Body of pancreas (tissue), 4 donors: ENCODE measurements at regions not wholly inside any gene's neighbourhood (a gene's known extent, or its start where the extent isn't known, plus 50 kb on each side); places are given as distances from the start of the nearest gene placed in this dataset.

Experiments used
- ATAC-seq: fragments of 150-250 bp; one replicate; pipeline ENCODE4 v1.9.1; 2016
- DNase-seq, 4 donors: peaks; one replicate each; pipeline ENCODE4 v3.0.0-alpha.2; 2019
- H3K27ac ChIP-seq, 4 donors: fragments of 200-600 bp; sonication (generic); 1 replicate in 3 of 4; 2 replicates in 1 of 4; pipeline versions ENCODE4 v1.5.1 to v1.6.1; 2016 to 2019; ENCODE audit warnings: mild to moderate bottlenecking in 1 of 4, mixed read lengths in 1 of 4, moderate library complexity in 1 of 4
- H3K27me3 ChIP-seq, 2 donors: fragments of 200-600 bp; sonication (generic); one replicate each; pipeline ENCODE4 v1.6.0; 2016; ENCODE audit warnings: mild to moderate bottlenecking in 1 of 2
- H3K36me3 ChIP-seq, 2 donors: fragments of 200-600 bp; sonication (generic); replicated peaks in 1 of 2; 2 replicates each; pipeline ENCODE4 v1.5.1; 2016; ENCODE audit warnings: low read depth in 2 of 2; ENCODE audit not compliant: insufficient read depth in 1 of 2
- H3K4me1 ChIP-seq: fragments of 200-600 bp; sonication (generic); one replicate; pipeline ENCODE4 v1.6.0; 2016
- H3K4me3 ChIP-seq, 2 donors: fragments of 200-600 bp; sonication (generic); 1 replicate in 1 of 2; 2 replicates in 1 of 2; pipeline ENCODE4 v1.5.1; 2016 to 2019
- H3K9me3 ChIP-seq, 3 donors: fragments of 200-600 bp; sonication (generic); 1 replicate in 2 of 3; 2 replicates in 1 of 3; pipeline ENCODE4 v1.5.1; 2016
- POLR2A ChIP-seq, 3 donors: fragments of 450-650 bp; IDR thresholded peaks; one replicate each; pipeline ENCODE4 v1.6.1; 2016; ENCODE audit warnings: antibody characterized with exemption in 3 of 3, mild to moderate bottlenecking in 2 of 3
- WGBS, 2 donors: methylation state at CpG; one replicate each; pipeline ENCODE4 v1.1.5; 2017; 5-methylcytosine and 5-hydroxymethylcytosine counted together
- intact Hi-C: fragments of 100-400 bp; cut with DNase I; formaldehyde crosslinking; loops from one replicate; pipeline ENCODE4 v1.15.1; 2023
- TF ChIP-seq, protein P1 (sequence below), 7 experiments: fragments of 450-650 bp in 4 of 7; fragments of 200-600 bp in 3 of 7; sonication (generic) in 3 of 7; IDR thresholded peaks; one replicate each; pipeline ENCODE4 v1.5.1; 2016 to 2019; ENCODE audit warnings: antibody characterized with exemption in 7 of 7

DNA sequence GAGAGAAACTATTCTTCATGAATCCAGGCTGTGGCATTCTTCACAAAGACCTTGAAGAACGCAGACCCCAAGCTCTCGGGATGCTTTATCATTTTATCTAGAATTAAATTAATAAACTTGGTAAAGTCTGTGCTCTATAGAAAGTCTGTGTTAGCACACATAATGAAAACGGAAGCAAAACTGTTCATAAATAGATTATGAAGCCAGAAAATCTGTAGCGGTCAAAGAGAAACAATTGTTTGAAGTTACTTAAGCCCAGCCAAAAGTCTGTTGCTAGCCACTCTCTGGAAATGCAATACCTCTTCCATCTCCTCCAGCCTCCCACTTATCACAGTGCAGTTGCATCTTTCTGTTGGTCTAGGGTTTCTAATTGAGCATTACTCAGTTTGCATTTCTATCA, 375.9 kb downstream of the KIF4B start:
- no peak overlapping the region for H3K27ac ChIP-seq
- ATAC-seq (no peak), DNase-seq (no peak)
- intact Hi-C loops: no loop called here
- no peaks in the 10 kb centered on the region for H3K27me3 ChIP-seq
- no peaks in the 10 kb centered on the region for H3K4me1 ChIP-seq
- H3K36me3 ChIP-seq: no peaks in the 10 kb centered on the region
- TF ChIP-seq, protein P1, sequence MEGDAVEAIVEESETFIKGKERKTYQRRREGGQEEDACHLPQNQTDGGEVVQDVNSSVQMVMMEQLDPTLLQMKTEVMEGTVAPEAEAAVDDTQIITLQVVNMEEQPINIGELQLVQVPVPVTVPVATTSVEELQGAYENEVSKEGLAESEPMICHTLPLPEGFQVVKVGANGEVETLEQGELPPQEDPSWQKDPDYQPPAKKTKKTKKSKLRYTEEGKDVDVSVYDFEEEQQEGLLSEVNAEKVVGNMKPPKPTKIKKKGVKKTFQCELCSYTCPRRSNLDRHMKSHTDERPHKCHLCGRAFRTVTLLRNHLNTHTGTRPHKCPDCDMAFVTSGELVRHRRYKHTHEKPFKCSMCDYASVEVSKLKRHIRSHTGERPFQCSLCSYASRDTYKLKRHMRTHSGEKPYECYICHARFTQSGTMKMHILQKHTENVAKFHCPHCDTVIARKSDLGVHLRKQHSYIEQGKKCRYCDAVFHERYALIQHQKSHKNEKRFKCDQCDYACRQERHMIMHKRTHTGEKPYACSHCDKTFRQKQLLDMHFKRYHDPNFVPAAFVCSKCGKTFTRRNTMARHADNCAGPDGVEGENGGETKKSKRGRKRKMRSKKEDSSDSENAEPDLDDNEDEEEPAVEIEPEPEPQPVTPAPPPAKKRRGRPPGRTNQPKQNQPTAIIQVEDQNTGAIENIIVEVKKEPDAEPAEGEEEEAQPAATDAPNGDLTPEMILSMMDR (IDR thresholded peaks at IDR 0.05): no peak
- TF ChIP-seq POLR2A (IDR thresholded peaks at IDR 0.05): no peak
- 43 to 47% methylated on average over 4 of the region's 4 CpGs for WGBS, 2 donors
- H3K9me3 ChIP-seq: no peaks in the 10 kb centered on the region
- H3K4me3 ChIP-seq: no peak overlapping the region

DNA sequence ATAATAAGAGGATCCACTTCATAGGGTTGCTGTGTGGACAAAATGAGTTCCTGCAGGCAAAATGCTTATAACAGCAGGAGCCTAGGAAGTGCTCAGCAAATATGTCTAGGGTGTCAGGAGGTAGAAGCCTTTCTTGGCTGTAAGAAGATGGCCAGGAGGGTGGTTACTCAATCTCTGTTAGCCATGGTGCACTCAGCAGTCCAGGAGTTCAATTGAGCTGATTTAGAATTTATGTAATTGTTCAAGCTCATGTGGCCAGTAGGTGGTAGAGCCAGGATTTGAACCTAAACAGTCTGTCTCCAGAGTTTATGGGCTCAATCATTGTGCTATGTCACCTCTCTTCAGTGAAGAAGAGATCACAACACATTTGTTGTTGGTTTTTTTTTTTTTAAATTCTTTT, 381.2 kb downstream of the KIF4B start:
- Histone ChIP-seq H3K27ac (no peak overlapping the region), H3K36me3 (no peaks in the 10 kb centered on the region), H3K9me3 (no peaks in the 10 kb centered on the region), H3K4me3 (no peak overlapping the region), H3K27me3 (no peaks in the 10 kb centered on the region), H3K4me1 (no peaks in the 10 kb centered on the region)
- ATAC-seq (no peak), DNase-seq (no peak)
- intact Hi-C loops: no loop called here
- TF ChIP-seq, protein P1 (IDR thresholded peaks at IDR 0.05): no peak
- TF ChIP-seq POLR2A (IDR thresholded peaks at IDR 0.05): no peak

DNA sequence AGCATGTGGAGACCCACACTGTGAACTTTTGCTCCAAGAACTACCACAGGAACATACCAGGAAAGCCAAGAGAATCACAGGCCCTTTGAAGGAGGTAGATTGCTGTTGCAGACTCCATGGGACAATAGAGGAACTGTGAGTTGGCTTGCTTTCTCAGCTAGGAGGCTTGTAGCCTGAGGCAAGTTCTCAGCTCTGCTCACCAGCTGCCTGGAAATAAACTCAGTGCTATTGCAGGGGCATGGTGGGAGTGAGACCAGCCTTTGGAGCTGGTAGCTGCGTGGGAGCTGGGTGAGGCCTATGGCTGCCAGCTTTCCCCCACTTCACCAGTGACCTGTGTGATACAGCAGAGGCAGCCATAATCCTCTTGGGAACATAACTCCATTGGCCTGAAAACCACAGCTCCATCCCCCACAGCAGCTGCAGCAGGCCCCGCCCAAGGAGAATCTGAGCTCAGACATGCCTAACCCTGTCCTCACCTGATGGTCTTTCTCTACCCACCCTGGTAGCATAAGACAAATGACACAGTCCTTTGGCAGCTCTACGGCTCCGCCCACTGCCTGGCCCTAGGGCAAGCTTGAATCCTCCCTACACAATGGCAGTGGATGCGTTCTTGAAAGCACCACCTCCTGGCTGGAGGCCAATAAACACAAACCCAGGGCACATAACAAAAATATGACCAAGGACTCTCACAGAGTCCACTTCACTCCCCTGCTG, 389.5 kb downstream of the KIF4B start:
- intact Hi-C loops: no loop called here
- Histone ChIP-seq H3K27ac (no peak overlapping the region), H3K36me3 (no peaks in the 10 kb centered on the region), H3K9me3 (no peaks in the 10 kb centered on the region), H3K4me3 (no peak overlapping the region), H3K4me1 (no peaks in the 10 kb centered on the region), H3K27me3 (no peaks in the 10 kb centered on the region)
- DNase-seq: no peak
- ATAC-seq: no peak
- no peak for TF ChIP-seq POLR2A (IDR thresholded peaks at IDR 0.05)
- TF ChIP-seq, protein P1 (IDR thresholded peaks at IDR 0.05): no peak
- 53 to 90% methylated on average over 5 of the region's 5 CpGs for WGBS, 2 donors

DNA sequence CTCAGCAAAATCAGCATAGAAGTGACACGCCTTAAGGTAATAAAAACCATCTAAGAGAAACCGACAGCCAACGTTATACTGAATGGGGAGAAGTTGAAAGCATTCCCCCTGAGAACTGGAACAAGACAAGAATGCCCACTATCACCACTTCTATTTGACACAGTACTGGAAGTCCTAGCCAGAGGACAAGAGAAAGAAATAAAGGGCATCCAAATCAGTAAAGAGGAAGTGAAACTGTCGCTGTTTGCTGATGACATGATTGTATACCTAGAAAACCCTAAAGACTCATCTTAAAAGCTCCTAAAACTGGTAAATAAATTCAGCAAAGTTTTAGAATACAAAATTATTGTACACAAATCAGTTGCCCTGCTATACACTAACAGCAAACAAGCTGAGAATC, 393.3 kb downstream of the KIF4B start:
- ATAC-seq (no peak), DNase-seq (no peak)
- TF ChIP-seq, protein P1 (IDR thresholded peaks at IDR 0.05): no peak
- TF ChIP-seq POLR2A (IDR thresholded peaks at IDR 0.05): no peak
- H3K27ac ChIP-seq: no peak overlapping the region
- H3K27me3 ChIP-seq: no peaks in the 10 kb centered on the region
- H3K36me3 ChIP-seq: no peaks in the 10 kb centered on the region
- H3K4me3 ChIP-seq: no peak overlapping the region
- H3K9me3 ChIP-seq: no peaks in the 10 kb centered on the region
- intact Hi-C loops: no loop called here
- WGBS, 2 donors: 60 to 63% methylated on average over 4 of the region's 4 CpGs
- no peaks in the 10 kb centered on the region for H3K4me1 ChIP-seq

DNA sequence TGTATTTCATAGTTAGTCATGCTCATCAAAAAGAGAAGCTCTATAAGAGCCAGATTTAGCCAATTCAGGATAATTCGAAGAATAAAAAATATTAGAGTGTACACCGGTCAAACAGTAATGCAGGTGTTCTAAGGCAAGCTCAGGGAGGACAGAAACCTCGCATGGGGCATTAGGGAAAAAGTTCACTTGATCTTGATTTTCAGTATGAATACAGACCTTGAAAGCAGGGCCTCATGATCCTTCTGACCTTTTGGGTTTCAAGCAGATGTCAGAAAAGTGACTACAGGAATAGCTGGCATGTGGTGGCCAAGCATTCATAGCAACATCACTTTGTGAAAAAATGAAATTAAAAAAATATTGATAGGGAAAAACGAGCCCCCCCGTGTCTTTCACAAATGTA, 394.9 kb downstream of the KIF4B start:
- H3K9me3 ChIP-seq: no peaks in the 10 kb centered on the region
- no peak for DNase-seq
- H3K36me3 ChIP-seq: no peaks in the 10 kb centered on the region
- ATAC-seq: no peak
- H3K4me3 ChIP-seq: no peak overlapping the region
- 53 to 60% methylated on average over 5 of the region's 5 CpGs for WGBS, 2 donors
- H3K27ac ChIP-seq: no peak overlapping the region
- TF ChIP-seq, protein P1 (IDR thresholded peaks at IDR 0.05): no peak
- TF ChIP-seq POLR2A (IDR thresholded peaks at IDR 0.05): no peak
- H3K4me1 ChIP-seq: no peaks in the 10 kb centered on the region
- intact Hi-C loops: no loop called here
- no peaks in the 10 kb centered on the region for H3K27me3 ChIP-seq
